ENCODE measurements at regions not wholly inside any gene's neighbourhood (a gene's known extent, or its start where the extent isn't known, plus 50 kb on each side); places are given as distances from the start of the nearest gene placed in this dataset.
"Not testable (repeated sequence)": the region's sequence is repeated elsewhere in the genome, so short reads cannot be mapped to it uniquely, and the experiment has no call there.

- TF ChIP-seq CTCF (IDR thresholded peaks at IDR 0.05) = no peak
- POLR2A ChIA-PET = interaction anchor here (0.6 kb wide), 1 partner anchor 232 kb away, joined by 4 read pairs; no protein-coding TSS in a partner anchor
- Mint-ChIP-seq H3K27ac (no peak overlapping the region), H3K9me3 (peaks cover 3% of the 10 kb centered on the region), H3K36me3 (ENCODE audit: low read depth) (no peaks in the 10 kb centered on the region), H3K4me3 (no peak overlapping the region), H3K27me3 (no peaks in the 10 kb centered on the region), H3K4me1 (ENCODE audit: low read depth) (no peaks in the 10 kb centered on the region)
- CTCF ChIA-PET = no interaction called here
- no peak for DNase-seq
- intact Hi-C loops (cut with micrococcal nuclease) = no loop called here
- no peak for ATAC-seq
Measured at GRCh38 chrX:28408017-28408723, 179.1 kb upstream of the IL1RAPL1 start.

GRCh38 chrX:28398342-28398741 lies 188.9 kb upstream of the IL1RAPL1 start:
- Mint-ChIP-seq H3K27me3 (no peaks in the 10 kb centered on the region), H3K27ac (no peak overlapping the region), H3K4me3 (no peak overlapping the region), H3K9me3 (no peaks in the 10 kb centered on the region), H3K4me1 (ENCODE audit: low read depth) (no peaks in the 10 kb centered on the region), H3K36me3 (ENCODE audit: low read depth) (no peaks in the 10 kb centered on the region)
- no peak for TF ChIP-seq CTCF (IDR thresholded peaks at IDR 0.05)
- no peak for DNase-seq
- CTCF ChIA-PET = no interaction called here
- no peak for ATAC-seq
- POLR2A ChIA-PET = no interaction called here
- intact Hi-C loops (cut with micrococcal nuclease) = no loop called here

GRCh38 chrX:28391528-28391927 lies 195.7 kb upstream of the IL1RAPL1 start:
- no peaks in the 10 kb centered on the region for H3K27me3 Mint-ChIP-seq
- ChIA-PET POLR2A (no interaction called here), CTCF (no interaction called here)
- no peaks in the 10 kb centered on the region for H3K36me3 Mint-ChIP-seq (ENCODE audit: low read depth)
- no peak overlapping the region for H3K27ac Mint-ChIP-seq
- no peaks in the 10 kb centered on the region for H3K4me1 Mint-ChIP-seq (ENCODE audit: low read depth)
- DNase-seq (no peak), ATAC-seq (no peak)
- H3K4me3 Mint-ChIP-seq = no peak overlapping the region
- intact Hi-C loops (cut with micrococcal nuclease) = no loop called here
- H3K9me3 Mint-ChIP-seq = peaks cover 1% of the 10 kb centered on the region
- no peak for TF ChIP-seq CTCF (IDR thresholded peaks at IDR 0.05)

- H3K36me3 Mint-ChIP-seq (ENCODE audit: low read depth) = no peaks in the 10 kb centered on the region
- H3K4me3 Mint-ChIP-seq = no peak overlapping the region
- peaks cover 3% of the 10 kb centered on the region for H3K9me3 Mint-ChIP-seq
- no peak overlapping the region for H3K27ac Mint-ChIP-seq
- TF ChIP-seq CTCF (IDR thresholded peaks at IDR 0.05) = no peak
- ATAC-seq (no peak), DNase-seq (no peak)
- ChIA-PET POLR2A (no interaction called here), CTCF (no interaction called here)
- intact Hi-C loops (cut with micrococcal nuclease) = no loop called here
- H3K4me1 Mint-ChIP-seq (ENCODE audit: low read depth) = no peaks in the 10 kb centered on the region
- no peaks in the 10 kb centered on the region for H3K27me3 Mint-ChIP-seq
Measured at GRCh38 chrX:28379103-28379502, 208.1 kb upstream of the IL1RAPL1 start.

GRCh38 chrX:28367649-28368048 lies 219.6 kb upstream of the IL1RAPL1 start:
- H3K36me3 Mint-ChIP-seq (ENCODE audit: low read depth); H3K4me3 Mint-ChIP-seq; CTCF ChIA-PET; intact Hi-C loops (cut with micrococcal nuclease); DNase-seq; H3K27ac Mint-ChIP-seq; POLR2A ChIA-PET; ATAC-seq; H3K4me1 Mint-ChIP-seq (ENCODE audit: low read depth); H3K27me3 Mint-ChIP-seq; H3K9me3 Mint-ChIP-seq: not testable (repeated sequence)

Data from activated CD8-positive, alpha-beta T cell treated with anti-CD3 and anti-CD28 coated beads for 36 hours (primary cell).